Mesothelial cell of epicardium (in vitro differentiated cells): ENCODE measurements at regions not wholly inside any gene's neighbourhood (a gene's known extent, or its start where the extent isn't known, plus 50 kb on each side); places are given as distances from the start of the nearest gene placed in this dataset.

Experiments used
- DNase-seq, 2 experiments: peaks; one replicate each; pipeline ENCODE4 v3.0.0; 2021; ENCODE audit warnings: low spot score in 2 of 2; ENCODE audit not compliant: unreplicated experiment in 2 of 2
- H3K27ac Mint-ChIP-seq: 2 replicates; pipeline ENCODE4 v1.8.0; 2021; ENCODE audit warnings: mixed read lengths
- H3K27me3 Mint-ChIP-seq: 2 replicates; pipeline ENCODE4 v1.8.0; 2021; ENCODE audit warnings: low read depth, mixed read lengths
- H3K36me3 Mint-ChIP-seq: 2 replicates; pipeline ENCODE4 v1.8.0; 2021; ENCODE audit warnings: mixed read lengths
- H3K4me1 Mint-ChIP-seq: 2 replicates; pipeline ENCODE4 v1.8.0; 2021; ENCODE audit warnings: mixed read lengths
- H3K4me3 Mint-ChIP-seq: 2 replicates; pipeline ENCODE4 v1.8.0; 2021; ENCODE audit warnings: mild to moderate bottlenecking, moderate library complexity, mixed read lengths
- H3K9me3 Mint-ChIP-seq: 2 replicates; pipeline ENCODE4 v1.8.0; 2021; ENCODE audit warnings: mixed read lengths
- CTCF ChIP-seq: fragments of 200-600 bp; sonication (generic); IDR thresholded peaks from one replicate; pipeline ENCODE4 v1.5.0; 2021; ENCODE audit warnings: antibody characterized with exemption; ENCODE audit not compliant: unreplicated experiment

DNA sequence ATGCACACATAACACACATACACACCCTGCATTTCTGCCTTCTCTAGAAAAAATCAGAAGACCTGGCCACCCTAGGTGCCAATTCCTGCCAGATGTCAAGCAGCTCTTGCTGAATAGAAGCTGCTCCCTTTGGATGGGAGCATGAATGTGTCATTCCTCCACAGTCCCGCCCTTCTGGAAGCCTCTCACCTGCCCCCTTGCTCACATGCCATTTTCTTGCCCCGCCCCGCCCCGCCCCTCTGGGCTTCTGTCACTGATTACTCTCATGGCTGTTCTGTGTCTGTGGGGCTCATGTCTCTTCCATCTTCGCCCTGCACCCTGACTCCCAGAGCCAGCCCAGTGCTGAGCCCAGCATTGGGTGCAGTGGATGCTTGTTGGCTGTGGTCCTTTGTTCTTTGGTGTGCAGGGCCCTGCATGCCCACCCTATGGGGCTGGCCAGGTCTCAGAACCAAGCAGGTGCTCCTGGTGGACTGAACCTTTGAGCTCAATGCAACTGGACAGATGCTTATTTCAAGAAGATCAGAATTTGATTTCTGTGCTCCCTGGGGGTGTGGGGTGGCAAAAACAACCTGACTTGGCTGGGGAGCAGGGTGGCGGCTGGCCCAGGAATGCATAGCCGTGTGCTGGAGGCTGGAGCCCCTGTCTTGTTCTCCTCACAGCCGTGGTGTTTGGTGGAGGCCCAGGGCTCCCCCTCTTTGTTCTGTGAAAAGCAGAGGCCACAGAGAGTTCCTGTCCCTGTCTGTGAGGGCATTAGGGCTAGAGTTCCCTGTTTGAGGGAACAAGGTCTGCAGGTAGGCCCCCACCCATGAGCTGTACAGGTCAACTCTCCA, 140.6 kb upstream of the GLI2 start:
- H3K4me3 Mint-ChIP-seq, result no peak overlapping the region
- H3K9me3 Mint-ChIP-seq, result peaks cover 3% of the 10 kb centered on the region
- no peaks in the 10 kb centered on the region for H3K36me3 Mint-ChIP-seq
- no peak for TF ChIP-seq CTCF
- peaks cover 5% of the 10 kb centered on the region for H3K27me3 Mint-ChIP-seq
- no peak for DNase-seq
- H3K4me1 Mint-ChIP-seq, result peaks cover 4% of the 10 kb centered on the region
- H3K27ac Mint-ChIP-seq, result no peak overlapping the region

GRCh38 chr2:120595739-120596138, 139.9 kb upstream of the GLI2 start:
- no peak for TF ChIP-seq CTCF
- Mint-ChIP-seq H3K4me1 (peaks cover 4% of the 10 kb centered on the region), H3K27me3 (peaks cover 4% of the 10 kb centered on the region), H3K27ac (no peak overlapping the region), H3K9me3 (peaks cover 3% of the 10 kb centered on the region), H3K4me3 (no peak overlapping the region), H3K36me3 (no peaks in the 10 kb centered on the region)
- DNase-seq, result no peak

GRCh38 chr2:120596191-120596811, 139.4 kb upstream of the GLI2 start:
- peaks cover 4% of the 10 kb centered on the region for H3K27me3 Mint-ChIP-seq
- no peak overlapping the region for H3K27ac Mint-ChIP-seq

GRCh38 chr2:120596990-120597594, 138.6 kb upstream of the GLI2 start:
- Mint-ChIP-seq H3K27ac (no peak overlapping the region), H3K9me3 (peaks cover 3% of the 10 kb centered on the region)

More at GRCh38 chr2:120596191-120596811, 139.4 kb upstream of the GLI2 start:
- Mint-ChIP-seq H3K9me3 (peaks cover 3% of the 10 kb centered on the region), H3K36me3 (no peaks in the 10 kb centered on the region), H3K4me3 (no peak overlapping the region), H3K4me1 (peaks cover 4% of the 10 kb centered on the region)
- no peak for DNase-seq
- TF ChIP-seq CTCF, result no peak

More at GRCh38 chr2:120596990-120597594, 138.6 kb upstream of the GLI2 start:
- Mint-ChIP-seq H3K36me3 (no peaks in the 10 kb centered on the region), H3K27me3 (peaks cover 5% of the 10 kb centered on the region), H3K4me3 (no peak overlapping the region), H3K4me1 (peaks cover 4% of the 10 kb centered on the region)
- no peak for TF ChIP-seq CTCF
- no peak for DNase-seq
